ENCODE measurements at regions not wholly inside any gene's neighbourhood (a gene's known extent, or its start where the extent isn't known, plus 50 kb on each side); places are given as distances from the start of the nearest gene placed in this dataset.
"Not testable (repeated sequence)": the region's sequence is repeated elsewhere in the genome, so short reads cannot be mapped to it uniquely, and the experiment has no call there.

DNA sequence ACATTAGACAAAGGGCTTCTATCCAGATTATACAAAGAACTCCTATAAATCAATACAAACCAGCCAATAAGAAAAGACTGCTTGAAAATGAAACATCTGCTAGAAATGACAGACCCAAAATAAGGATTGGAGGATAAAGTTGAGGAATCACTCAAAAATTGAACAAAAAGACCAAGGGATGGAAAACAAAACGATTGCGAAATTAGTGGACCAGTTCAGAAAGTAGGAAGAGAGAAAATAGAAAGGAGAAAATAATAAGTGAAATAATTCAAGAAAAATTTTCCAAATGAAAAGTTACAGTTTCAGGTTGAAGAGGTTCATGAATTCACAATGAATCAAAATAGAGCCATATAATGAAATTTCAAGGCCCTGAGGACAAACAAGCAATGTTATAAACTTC, 115.8 kb upstream of the CTBP2 start:
- no peak for DNase-seq

DNA sequence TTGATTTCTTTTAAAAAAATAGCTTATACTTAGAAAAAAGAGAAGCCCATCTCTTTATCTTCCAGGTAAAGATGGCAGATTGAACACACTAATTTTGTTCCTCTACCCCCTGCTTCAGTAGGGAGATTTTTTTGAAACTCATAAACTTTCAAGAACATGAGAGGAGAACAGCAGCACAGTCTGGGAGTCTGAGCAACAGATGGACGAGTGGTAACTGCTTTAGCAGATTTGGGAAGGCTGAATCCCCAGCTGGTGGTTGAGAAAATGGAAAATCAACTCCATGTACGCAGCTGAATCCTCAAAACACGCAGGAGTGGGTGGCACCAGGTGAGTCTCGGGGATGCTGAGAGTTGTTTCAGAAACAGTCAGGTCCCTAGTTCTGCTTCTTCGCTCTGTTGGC, 114.6 kb upstream of the CTBP2 start:
- no peak for DNase-seq

DNA sequence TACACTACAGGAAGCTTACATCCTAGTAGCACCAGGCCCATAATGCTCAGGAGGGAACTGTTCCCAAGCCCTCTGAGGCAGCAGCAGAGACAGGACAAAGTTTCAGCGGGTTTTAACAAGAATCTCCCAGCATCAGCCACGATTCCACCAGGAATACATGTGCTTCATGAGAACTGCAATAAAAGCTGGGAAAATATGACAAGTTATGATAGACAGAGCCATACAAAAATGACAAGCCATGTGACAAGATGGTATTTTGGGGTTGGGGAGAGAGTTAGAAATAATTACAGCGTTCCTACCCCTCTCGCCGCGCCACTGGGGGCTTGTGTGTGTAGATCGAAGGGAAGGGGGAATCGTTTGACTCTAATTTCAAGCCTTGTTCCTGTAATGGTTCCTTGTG, 112.7 kb upstream of the CTBP2 start:
- DNase-seq = no peak

DNA sequence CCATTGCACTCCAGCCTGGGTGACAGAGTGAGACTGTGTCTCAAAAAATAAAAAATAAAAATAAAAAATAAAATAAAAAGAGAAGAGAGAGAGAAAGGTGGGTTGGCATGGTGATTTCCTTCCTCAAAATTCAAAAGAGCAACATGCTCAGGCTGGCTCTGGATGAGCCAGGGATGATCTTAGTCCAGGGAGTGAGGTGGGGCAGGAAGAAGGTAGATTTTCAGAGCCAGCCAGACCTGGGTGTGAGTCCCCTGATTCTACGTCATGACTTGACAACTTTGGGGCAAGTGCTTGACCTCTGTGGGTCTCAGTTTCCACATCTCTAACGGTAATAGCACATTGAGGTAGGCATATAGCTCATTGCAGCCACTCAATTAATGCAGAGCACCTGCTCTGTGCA, 109.4 kb upstream of the CTBP2 start:
- DNase-seq = no peak

DNA sequence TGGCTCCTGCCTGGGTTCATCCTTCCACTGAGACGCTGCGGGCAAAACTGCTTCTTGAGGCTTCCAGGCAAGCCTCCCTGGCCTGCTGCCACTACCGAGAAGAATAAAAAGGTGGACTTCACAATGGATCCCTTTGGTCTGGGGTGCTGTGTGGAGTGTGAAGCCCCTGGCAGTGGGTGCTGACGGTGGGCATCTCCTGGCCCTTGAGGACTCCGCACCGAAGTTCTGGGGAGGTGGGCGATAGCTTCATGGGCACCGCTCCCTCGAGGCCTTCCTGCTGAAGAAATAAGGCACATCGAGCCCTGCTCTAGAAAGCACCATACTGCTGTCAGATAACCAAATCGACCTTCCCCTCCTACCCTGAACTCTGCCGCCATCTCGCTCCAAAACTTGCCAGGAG, 106.6 kb upstream of the CTBP2 start:
- DNase-seq = no peak

DNA sequence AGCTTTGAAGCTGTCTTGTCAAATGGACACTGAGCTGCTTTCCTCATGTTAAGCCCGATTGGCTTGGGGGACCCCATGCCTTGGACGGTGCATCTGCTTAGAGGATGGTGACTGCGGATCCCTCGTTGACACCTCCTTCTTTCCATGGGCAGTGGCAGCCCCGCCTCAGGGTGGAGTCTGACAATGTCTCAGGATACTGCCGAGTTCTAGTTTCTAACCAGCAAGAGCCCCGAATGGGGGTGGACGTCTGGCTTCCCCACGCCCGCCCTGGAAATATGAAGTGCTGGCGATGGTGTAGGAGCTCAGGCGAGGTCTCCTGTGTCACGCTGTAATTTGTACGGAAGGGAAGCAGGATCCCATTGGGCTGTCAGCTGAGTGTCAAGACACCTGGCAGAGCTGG, 106.2 kb upstream of the CTBP2 start:
- no peak for DNase-seq

DNA sequence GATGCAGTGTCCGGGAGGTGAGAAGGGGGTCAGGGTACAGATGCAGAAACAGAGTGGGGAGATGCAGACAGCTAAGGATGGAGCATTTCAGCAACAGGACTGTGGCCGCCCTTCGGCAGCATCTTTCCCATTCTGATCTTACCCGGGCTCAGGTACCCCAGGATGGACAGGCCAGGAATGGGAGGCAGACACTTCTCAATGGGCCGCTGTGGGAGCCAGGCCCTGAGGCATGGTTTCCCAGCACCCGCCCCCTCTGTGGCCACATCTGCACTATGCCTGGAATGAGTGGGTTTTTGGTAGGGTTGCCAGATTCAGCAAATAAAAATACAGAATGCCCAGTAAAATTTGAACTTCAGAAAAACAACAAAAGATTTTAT, 105.2 kb upstream of the CTBP2 start:
- no peak for DNase-seq

DNA sequence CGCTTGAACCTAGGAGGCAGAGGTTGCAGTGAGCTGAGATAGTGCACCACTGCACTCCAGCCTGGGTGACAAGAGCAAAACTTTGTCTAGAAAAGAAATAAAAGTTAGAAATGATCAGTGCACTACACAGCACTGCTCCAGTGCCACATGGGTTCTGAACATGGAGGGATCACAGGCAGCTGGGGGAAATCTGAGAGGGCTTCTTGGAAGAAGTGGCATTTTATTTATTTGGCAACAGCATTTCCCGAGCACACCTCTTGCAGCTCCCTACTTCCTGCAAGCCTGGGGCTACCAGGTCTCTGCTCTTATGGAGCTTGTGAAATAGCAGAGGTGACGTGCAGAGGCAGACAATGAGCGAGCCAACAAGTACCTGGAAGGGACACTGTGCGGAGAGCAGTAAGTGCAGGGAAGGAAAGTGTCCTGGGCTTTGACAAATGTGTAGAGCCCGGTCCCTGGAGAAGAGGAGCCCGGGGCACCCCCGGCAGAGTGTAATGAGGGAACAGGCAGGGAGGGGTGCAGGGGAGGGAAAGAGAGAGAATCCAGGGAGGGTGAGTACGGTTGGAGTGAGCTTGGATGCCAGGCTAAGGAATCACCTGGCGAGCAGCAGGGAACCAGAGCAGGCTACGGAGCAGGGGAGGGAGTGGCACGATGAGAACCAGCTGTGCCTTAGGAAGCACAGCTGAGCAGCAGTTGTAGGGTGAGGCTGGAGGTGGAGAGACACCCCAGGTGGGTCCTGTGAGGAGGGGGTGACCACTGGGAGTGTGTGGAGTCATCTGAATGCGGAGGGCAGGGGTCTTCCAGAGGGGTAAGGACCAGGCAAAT, 104.6 kb upstream of the CTBP2 start:
- no peak for DNase-seq

DNA sequence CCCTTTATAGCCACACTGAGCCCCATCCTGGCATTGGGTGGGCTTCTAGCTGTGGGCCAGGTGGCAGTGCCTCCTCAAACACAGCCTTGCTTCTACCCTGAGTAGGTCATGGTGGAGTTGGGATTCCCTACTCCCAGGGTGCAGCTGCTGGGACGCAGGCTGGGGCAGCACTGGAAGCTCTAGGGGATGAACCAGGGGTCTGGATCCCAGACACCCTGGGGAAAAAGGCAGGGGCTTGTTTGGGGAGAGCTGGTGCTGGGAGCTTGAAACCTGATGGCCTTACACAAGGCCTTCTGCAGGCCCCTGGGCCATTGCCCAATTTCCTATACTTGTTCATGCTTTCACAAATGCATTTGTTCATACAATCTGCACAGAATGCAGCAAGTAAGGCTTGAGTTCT, 103.7 kb upstream of the CTBP2 start:
- DNase-seq = no peak

DNA sequence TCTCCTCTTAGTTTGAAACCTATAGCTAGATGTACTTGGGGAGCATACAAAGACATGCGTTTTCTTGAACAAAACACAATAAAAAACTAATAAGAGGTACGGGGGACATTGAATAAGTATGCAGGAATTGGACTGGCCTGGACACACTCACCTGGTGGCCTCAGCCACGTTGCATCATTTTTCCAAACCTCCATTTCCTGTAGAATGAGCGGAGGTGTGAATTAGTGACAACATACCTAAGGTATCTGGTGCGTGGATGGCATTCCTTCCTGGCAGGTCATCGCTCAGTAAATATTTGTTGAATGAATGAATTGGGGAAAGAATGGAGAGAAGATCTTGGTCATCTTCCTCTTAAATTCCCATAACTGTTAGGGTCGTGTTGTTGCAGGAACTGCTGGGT, 103.2 kb upstream of the CTBP2 start:
- no peak for DNase-seq

DNA sequence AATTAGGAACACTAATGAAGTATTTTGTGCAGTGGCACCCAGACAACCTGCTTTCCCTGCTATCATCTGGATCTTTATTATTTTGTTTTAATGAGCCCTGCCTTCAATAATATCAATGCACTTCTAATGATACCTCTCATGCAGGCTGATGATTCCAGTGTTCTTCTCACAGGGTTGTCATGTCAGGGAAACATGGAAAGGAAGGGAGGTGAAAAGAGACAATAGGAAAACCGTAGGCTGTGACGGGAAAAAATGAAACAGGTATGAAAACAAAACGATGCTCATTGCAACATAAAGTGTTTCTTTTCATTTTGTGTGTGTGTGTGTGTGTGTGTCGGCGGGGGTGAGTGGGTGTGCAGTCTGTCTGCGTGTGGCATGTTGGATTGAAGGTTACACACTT, 102.6 kb upstream of the CTBP2 start:
- DNase-seq = no peak

DNA sequence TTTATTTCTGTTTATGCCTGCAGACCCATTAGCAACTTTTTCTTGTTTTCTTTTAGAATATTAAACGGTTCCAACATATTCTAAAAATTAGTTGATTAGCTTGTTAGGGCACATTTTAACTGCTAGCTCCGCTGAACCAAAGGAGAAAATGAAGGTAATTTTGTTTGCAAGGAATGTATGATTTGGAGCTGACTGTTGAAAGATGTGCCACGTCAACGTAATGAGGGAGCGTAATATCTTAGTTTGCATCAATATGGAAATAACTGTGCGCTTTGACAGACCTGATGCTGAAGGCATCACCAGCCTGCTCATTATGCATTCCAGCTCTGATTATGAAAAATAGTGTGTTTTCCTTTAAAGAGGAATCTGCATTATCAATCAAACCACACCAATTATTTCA, 102.0 kb upstream of the CTBP2 start:
- no peak for DNase-seq

DNA sequence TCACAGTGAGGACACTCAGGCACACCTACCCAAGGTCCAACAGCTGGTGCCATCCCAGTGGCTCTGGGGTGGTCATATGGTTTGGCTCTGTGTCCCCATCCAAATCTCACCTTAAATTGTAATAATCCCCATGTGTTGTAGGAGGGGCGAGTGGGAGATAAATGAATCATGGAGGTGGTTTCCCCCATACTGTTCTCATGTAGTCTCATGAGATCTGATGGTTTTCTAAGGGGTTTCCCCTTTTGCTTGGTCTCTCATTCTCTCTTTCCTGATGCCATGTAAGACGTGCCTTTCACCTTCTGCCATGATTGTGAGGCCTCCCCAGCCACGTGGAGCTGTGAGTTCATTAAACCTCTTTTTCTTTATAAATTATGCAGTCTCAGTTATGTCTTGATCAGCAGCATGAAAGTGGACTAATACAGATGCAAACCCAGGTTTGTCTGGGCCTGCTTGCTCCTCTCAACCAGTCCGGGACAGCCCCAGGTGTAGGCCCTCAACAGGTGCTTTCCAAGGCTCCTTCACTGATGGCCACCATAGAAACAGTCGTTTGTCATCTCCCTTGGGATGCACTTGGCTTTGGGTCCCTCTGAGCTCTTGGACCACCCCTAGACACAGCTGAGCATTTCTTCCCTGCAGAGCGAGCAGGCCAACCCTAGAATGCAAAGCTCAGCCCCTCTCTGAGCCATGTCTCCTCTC, 101.3 kb upstream of the CTBP2 start:
- DNase-seq = no peak

DNA sequence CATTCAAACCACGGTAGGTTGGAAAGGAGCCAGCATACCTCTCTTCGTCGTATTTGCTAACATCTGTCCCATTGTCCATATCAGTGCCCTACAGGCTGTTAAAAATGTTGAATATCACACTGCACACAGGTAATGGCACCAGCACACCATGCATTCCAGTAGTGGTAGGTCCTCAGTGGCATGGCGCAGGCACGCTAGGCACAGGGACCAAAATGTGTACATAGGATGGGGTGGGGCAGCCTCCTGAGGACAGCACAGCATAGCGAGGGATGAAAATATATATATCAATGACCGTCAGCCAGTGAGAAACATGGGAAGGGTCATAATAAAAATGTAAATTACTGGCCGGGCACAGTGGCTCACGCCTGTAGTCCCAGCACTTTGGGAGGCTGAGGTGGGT, 99.9 kb upstream of the CTBP2 start:
- DNase-seq = no peak

DNA sequence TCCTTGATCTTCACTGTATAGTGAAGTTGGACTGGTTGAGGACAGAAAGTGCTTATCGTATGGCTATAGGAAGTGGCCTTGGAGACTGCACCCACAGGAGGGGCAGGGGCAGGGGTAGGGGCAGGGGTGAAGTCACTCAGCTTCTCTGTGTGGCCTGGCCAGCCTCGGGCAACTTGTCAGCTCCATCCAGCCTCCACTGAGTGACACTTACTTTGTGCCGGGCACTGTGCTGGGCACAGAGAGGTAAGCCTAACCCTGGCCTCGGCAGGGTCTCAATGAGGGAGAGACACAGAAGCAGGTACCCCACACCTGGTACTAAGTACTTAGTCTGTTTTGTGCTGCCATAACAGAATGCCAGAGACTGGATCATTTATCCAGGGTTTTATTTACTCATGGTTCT, 99.3 kb upstream of the CTBP2 start:
- no peak for DNase-seq

DNA sequence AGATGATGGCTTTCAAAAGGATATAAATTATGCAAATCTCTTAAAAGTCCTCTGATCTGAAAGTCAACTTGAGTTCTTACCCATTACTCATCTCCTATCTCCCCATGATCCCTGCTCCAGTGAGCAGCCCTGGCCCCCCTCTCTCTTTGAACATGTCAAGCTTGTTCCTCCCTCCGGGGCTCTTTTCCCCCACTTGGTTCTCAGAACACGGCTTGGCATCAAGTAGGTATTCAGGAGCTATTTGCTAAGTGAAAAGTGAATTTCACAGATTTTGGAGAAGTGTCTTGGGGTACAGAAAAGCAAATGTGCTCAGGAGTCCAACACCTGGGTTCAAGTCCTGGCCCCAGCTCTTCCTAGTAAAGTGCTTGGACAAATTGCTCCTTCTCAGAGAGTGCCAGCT, 98.3 kb upstream of the CTBP2 start:
- no peak for DNase-seq

DNA sequence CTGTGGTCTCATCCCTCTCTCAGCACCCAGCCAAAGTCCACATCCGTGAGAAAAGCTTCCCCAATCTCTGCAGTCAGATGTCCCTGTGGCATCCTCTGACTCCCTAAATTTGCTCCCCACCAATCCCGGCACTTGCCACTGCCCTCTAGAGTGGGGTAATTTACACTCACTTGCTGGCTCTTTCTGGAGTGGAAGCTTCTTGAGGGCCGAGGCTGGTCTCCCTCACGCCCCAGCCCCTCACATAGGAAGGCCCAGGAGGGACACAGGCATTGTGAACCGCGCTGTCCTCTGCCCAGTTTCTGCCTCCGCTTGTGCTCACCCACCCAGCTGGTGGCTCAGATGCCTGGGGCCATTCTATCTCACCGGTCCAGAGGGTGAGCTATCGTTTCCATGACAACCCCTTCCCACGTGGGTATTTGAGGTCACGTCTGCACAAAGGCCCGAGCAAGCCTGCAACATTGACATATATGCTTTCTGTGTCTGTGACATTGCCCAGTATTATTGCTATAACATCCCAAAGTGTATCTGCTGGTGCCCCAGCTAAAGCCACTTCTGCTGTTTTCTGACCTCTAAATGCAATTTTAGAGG, 97.3 kb upstream of the CTBP2 start:
- no peak for DNase-seq

DNA sequence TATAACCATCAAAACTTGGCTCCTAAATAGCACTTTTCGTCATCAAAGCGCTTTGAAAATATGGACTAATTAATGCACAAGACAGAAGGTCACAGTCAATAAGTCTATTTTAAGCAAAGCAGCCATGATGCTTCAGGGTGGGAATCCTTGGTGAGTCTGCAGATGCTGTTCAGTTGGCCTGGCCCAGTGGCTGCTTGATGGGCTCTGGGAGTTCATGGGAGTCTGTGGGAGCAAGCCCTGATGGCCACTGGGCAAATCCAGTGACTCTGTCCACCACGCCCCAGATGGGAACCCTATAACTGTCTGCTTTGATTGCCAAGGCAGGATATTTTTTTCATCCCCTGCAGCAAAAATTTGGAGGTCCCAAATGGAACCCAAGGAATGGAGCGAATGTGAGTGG, 95.7 kb upstream of the CTBP2 start:
- DNase-seq = no peak

DNA sequence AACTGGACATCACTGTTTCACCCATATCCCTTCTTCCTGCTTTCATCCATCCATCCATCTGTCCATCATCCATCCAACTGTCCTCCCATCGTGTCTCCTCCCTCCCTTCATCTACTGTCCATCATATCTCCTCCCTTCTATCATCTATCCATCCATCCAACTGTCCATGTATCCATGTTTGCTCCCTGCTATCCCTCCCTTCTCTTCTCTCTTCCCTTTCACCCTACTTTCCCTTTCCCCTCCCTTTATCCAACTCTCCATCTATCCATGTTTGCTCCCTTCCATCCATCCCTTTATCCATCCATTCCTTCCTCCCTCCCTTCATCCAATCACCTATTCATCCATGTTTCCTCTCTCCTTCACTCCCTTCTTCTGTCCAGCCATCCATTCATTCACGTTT, 92.6 kb upstream of the CTBP2 start:
- DNase-seq = no peak

DNA sequence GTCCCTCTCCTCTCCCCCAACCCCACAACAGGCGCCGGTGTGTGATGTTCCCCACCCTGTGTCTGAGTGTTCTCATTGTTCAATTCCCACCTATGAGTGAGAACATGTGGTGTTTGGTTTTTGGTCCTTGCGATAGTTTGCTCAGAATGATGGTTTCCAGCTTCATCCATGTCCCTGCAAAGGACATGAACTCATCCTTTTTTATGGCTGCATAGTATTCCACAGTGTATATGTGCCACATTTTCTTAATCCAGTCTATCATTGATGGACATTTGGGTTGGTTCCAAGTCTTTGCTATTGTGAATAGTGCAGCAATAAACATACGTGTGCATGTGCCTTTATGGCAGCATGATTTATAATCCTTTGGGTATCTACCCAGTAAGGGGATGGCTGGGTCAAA, 90.5 kb upstream of the CTBP2 start:
- not testable (repeated sequence) for DNase-seq

DNA sequence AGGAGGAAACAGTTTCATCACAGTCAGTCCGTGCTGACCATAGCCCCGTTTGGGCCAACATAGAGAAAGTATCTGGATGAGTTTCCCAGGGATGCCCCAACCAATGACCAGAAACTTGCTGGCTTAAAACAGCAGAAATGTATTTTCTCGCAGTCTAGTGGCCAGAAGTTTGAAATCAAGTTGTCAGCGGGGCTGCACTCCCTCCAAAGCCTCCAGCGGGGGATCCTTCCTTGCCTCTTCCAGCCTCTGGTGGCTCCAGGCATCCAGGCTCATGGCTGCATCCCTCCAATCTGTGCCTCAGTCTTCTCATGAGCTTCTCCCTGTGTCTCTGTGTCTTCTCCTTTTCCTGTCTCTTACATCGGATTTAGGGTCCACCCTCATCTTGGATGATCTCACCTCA, 89.6 kb upstream of the CTBP2 start:
- no peak for DNase-seq

DNA sequence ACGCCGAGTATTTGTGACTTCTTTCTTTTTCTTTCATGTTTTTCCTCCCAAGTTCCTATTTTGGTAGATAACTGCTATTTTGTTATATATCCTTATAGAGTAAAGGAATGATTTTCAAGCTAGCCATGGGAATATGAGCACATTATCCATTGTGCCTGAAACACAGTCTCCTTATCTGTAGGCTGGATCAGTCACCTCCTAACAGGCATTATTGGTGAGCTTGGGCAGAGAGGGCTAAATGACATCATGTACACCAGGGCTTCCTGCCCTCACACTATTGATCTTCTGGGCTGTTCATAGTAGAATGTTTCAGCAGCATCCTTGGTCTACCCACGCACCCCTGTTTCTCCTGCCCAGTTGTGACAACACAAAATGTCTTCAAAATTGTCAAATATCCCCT, 88.1 kb upstream of the CTBP2 start:
- DNase-seq = no peak

DNA sequence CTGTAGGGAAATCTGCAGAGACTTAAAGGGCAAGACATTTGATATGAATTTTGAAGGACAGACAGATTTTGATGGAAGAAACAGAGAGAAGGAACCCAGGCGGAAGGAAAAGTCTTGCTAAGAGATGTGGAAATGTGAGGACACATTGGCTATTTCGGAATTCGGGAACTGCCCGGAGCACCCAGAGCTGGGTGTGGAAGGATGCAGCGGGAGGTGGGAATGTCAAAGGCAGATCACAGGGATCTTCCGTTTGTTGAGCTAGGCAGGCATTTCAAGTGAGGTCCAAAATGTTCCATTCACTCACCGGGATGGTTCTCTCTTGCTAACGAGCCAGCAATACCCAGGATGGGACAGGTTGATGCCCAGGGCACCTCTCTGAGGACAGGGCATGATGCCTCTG, 87.2 kb upstream of the CTBP2 start:
- no peak for DNase-seq

All from muscle of back (tissue), 3 donors.